Smooth muscle cell (in vitro differentiated cells): ENCODE measurements at regions not wholly inside any gene's neighbourhood (a gene's known extent, or its start where the extent isn't known, plus 50 kb on each side); places are given as distances from the start of the nearest gene placed in this dataset.

Experiments used
- DNase-seq: peaks from one replicate; lab custom pipeline; 2025; ENCODE audit not compliant: unreplicated experiment; lab: John Stamatoyannopoulos, UW
- H2AFZ ChIP-seq: fragments of 200-600 bp; sonication (generic); 2 replicates; pipeline ENCODE4 v1.6.0; 2016; ENCODE audit warnings: antibody characterized with exemption, low read depth, mild to moderate bottlenecking
- H3F3A ChIP-seq: fragments of 200-600 bp; sonication (generic); 2 replicates; pipeline ENCODE4 v1.6.0; 2017; ENCODE audit warnings: antibody characterized with exemption, low read depth
- H3K27ac ChIP-seq: fragments of 200-600 bp; sonication (generic); 2 replicates; pipeline ENCODE4 v1.5.1; 2016; ENCODE audit warnings: low read depth, mild to moderate bottlenecking
- H3K27me3 ChIP-seq: fragments of 200-600 bp; sonication (generic); 2 replicates; pipeline ENCODE4 v1.6.1; 2016; ENCODE audit warnings: low read depth, mild to moderate bottlenecking
- H3K36me3 ChIP-seq: fragments of 200-600 bp; sonication (generic); 2 replicates; pipeline ENCODE4 v1.5.1; 2016; ENCODE audit warnings: low read depth
- H3K4me1 ChIP-seq: fragments of 200-600 bp; sonication (generic); 2 replicates; pipeline ENCODE4 v1.5.1; 2016; ENCODE audit warnings: low read depth
- H3K4me2 ChIP-seq: fragments of 200-600 bp; sonication (generic); 2 replicates; pipeline ENCODE4 v1.6.0; 2016; ENCODE audit warnings: mild to moderate bottlenecking
- H3K4me3 ChIP-seq: fragments of 200-600 bp; sonication (generic); 2 replicates; pipeline ENCODE4 v1.5.1; 2016; ENCODE audit warnings: mild to moderate bottlenecking
- H3K79me2 ChIP-seq: fragments of 200-600 bp; sonication (generic); 2 replicates; pipeline ENCODE4 v1.6.0; 2016; ENCODE audit warnings: low read depth, mild to moderate bottlenecking
- H3K9ac ChIP-seq: fragments of 200-600 bp; sonication (generic); 2 replicates; pipeline ENCODE4 v1.6.0; 2016; ENCODE audit warnings: low read depth
- H3K9me3 ChIP-seq: fragments of 200-600 bp; sonication (generic); replicated peaks from 2 replicates; pipeline ENCODE4 v1.5.1; 2016; ENCODE audit warnings: low read depth
- H4K20me1 ChIP-seq: fragments of 200-600 bp; sonication (generic); 2 replicates; pipeline ENCODE4 v1.6.0; 2016; ENCODE audit warnings: low read depth
- WGBS: methylation state at CpG from one replicate; pipeline ENCODE4 v1.1.7; 2016; ENCODE audit warnings: low lambda C conversion rate; 5-methylcytosine and 5-hydroxymethylcytosine counted together
- TF ChIP-seq, protein P1 (sequence below): fragments of 200-600 bp; sonication (generic); IDR thresholded peaks from 2 replicates; pipeline ENCODE4 v1.5.1; 2017; ENCODE audit warnings: borderline replicate concordance, mild to moderate bottlenecking, antibody characterized with exemption; ENCODE audit not compliant: insufficient read depth, poor library complexity, severe bottlenecking

DNA sequence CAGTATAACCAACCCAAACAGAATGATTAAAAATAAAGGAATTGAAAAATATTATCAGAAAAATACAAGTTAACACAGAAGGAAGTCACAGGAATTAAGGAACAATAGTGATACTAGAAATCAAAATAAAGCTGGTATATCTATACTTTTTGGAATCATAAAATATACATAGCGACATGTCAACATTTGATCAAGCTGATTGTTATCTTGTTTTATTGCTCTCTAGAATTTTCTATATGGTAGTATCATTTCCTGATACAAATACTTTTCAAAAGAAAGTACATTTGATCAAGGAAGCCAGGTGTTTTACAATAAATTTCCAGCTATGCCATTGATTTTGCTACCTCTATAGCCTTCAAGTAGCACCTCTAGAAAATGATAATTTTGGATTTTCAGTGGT lies 489.5 kb upstream of the PKN2 start:
- WGBS, result 97% methylated on average over 1 of the region's 1 CpG
- no peaks in the 10 kb centered on the region for H3F3A ChIP-seq
- TF ChIP-seq, protein P1, sequence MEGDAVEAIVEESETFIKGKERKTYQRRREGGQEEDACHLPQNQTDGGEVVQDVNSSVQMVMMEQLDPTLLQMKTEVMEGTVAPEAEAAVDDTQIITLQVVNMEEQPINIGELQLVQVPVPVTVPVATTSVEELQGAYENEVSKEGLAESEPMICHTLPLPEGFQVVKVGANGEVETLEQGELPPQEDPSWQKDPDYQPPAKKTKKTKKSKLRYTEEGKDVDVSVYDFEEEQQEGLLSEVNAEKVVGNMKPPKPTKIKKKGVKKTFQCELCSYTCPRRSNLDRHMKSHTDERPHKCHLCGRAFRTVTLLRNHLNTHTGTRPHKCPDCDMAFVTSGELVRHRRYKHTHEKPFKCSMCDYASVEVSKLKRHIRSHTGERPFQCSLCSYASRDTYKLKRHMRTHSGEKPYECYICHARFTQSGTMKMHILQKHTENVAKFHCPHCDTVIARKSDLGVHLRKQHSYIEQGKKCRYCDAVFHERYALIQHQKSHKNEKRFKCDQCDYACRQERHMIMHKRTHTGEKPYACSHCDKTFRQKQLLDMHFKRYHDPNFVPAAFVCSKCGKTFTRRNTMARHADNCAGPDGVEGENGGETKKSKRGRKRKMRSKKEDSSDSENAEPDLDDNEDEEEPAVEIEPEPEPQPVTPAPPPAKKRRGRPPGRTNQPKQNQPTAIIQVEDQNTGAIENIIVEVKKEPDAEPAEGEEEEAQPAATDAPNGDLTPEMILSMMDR, result no peak
- H4K20me1 ChIP-seq, result no peaks in the 10 kb centered on the region
- H3K27ac ChIP-seq, result no peak overlapping the region
- H3K4me1 ChIP-seq, result no peaks in the 10 kb centered on the region
- H3K36me3 ChIP-seq, result no peaks in the 10 kb centered on the region
- no peak for DNase-seq
- no peaks in the 10 kb centered on the region for H3K9me3 ChIP-seq
- no peak overlapping the region for H2AFZ ChIP-seq
- H3K4me2 ChIP-seq, result no peak overlapping the region
- no peak overlapping the region for H3K9ac ChIP-seq
- H3K79me2 ChIP-seq, result no peaks in the 10 kb centered on the region
- H3K4me3 ChIP-seq, result no peak overlapping the region
- no peaks in the 10 kb centered on the region for H3K27me3 ChIP-seq

DNA sequence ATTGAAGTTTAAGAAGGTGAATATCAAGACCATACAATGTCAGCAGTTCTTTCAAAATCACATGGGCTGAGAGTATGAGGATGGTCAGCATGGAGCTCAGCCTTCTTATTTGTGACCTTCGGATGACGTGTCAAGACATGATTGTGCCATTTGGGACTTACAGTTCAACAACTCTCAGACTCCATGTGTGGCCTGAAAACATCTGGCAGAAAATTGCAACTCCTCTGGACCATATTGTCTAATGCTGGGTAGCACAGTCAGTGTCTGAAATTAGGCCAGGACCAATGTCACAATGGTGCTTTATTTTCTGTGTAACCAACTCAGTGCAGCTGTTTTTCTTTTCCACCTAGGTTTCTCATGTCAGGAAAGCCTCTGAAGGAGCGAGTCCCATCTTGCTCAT lies 483.5 kb upstream of the PKN2 start:
- no peaks in the 10 kb centered on the region for H3K36me3 ChIP-seq
- H3K4me2 ChIP-seq, result no peak overlapping the region
- H3K9ac ChIP-seq, result no peak overlapping the region
- no peaks in the 10 kb centered on the region for H3K79me2 ChIP-seq
- no peaks in the 10 kb centered on the region for H3F3A ChIP-seq
- WGBS, result 96% methylated on average over 3 of the region's 3 CpGs
- no peaks in the 10 kb centered on the region for H3K9me3 ChIP-seq
- no peak for DNase-seq
- no peak overlapping the region for H3K4me3 ChIP-seq
- no peaks in the 10 kb centered on the region for H3K4me1 ChIP-seq
- no peaks in the 10 kb centered on the region for H3K27me3 ChIP-seq
- no peaks in the 10 kb centered on the region for H4K20me1 ChIP-seq
- TF ChIP-seq, protein P1, result no peak
- no peak overlapping the region for H3K27ac ChIP-seq
- no peak overlapping the region for H2AFZ ChIP-seq

DNA sequence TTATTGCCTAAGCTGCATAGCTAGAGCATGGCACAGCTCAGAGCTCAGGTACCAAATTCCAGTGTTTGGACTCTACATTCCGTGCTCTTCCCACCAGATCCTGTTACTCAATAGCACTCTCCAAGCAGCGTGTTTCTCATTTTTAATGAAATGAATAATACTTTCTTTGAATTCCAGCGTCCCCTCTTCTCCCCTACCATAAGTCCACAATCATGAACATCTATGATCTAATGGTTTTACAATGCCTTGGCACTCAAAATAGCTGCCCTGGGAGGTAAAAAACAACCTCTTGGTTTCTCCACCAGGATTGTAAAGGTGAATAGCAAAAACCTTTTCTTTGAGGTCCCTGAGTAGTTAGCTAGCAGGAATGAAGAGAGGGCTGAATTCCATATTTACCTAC lies 480.0 kb upstream of the PKN2 start:
- no peak overlapping the region for H3K4me2 ChIP-seq
- no peaks in the 10 kb centered on the region for H4K20me1 ChIP-seq
- WGBS, result 60% methylated on average over 3 of the region's 3 CpGs
- no peaks in the 10 kb centered on the region for H3F3A ChIP-seq
- DNase-seq, result no peak
- no peaks in the 10 kb centered on the region for H3K27me3 ChIP-seq
- no peaks in the 10 kb centered on the region for H3K36me3 ChIP-seq
- no peaks in the 10 kb centered on the region for H3K79me2 ChIP-seq
- no peaks in the 10 kb centered on the region for H3K9me3 ChIP-seq
- H3K27ac ChIP-seq, result no peak overlapping the region
- no peak overlapping the region for H2AFZ ChIP-seq
- TF ChIP-seq, protein P1, result no peak
- no peak overlapping the region for H3K9ac ChIP-seq
- no peak overlapping the region for H3K4me3 ChIP-seq
- no peaks in the 10 kb centered on the region for H3K4me1 ChIP-seq

DNA sequence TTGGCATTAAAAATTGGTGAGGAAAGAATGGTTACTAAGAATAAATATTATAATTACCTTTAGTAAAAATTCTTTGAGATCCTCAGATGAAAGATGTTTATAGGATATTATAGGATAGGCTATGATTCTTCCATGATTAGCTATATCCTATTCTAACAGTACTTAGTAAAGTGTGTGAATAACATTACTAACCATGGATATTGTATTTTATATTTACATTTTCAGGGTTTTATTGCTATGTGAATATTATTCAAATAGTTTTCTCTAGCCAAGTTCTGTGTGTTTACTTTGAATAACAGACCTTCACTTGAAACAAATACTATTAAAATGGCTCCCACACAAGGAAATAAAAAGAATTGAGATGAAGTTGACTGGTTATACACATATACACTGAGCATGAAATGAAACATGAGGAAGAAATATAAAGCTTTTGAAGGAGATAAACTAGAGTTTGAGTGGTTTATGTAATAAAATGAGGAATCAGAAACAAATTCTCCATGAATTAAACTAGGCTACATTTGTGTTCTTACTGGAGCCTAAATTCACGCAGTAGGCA lies 479.4 kb upstream of the PKN2 start:
- DNase-seq, result no peak
- Histone ChIP-seq H4K20me1 (no peaks in the 10 kb centered on the region), H3K27me3 (no peaks in the 10 kb centered on the region), H3K36me3 (no peaks in the 10 kb centered on the region), H3K27ac (no peak overlapping the region), H3F3A (no peaks in the 10 kb centered on the region), H2AFZ (no peak overlapping the region), H3K79me2 (no peaks in the 10 kb centered on the region), H3K9ac (no peak overlapping the region), H3K9me3 (no peaks in the 10 kb centered on the region), H3K4me1 (no peaks in the 10 kb centered on the region), H3K4me2 (no peak overlapping the region), H3K4me3 (no peak overlapping the region)
- 97% methylated on average over 1 of the region's 1 CpG for WGBS
- TF ChIP-seq, protein P1, result no peak
